Large intestine (tissue), 3 donors: ENCODE measurements at regions not wholly inside any gene's neighbourhood (a gene's known extent, or its start where the extent isn't known, plus 50 kb on each side); places are given as distances from the start of the nearest gene placed in this dataset.
"Not testable (repeated sequence)": the region's sequence is repeated elsewhere in the genome, so short reads cannot be mapped to it uniquely, and the experiment has no call there.

Experiments
- DNase-seq, 2 donors: peaks; one replicate each; pipeline versions ENCODE4 v3.0.0 to v3.0.0-alpha.2; 2013
- H3K27ac ChIP-seq: one replicate; pipeline ENCODE4 v1.5.1; 2013; ENCODE audit warnings: low read length
- H3K27me3 ChIP-seq: 2 replicates; pipeline ENCODE4 v1.6.1; 2013; ENCODE audit warnings: low read length; ENCODE audit not compliant: control insufficient read depth, insufficient read depth
- H3K36me3 ChIP-seq: 2 replicates; pipeline ENCODE4 v1.6.1; 2013; ENCODE audit warnings: low read length; ENCODE audit not compliant: control insufficient read depth, insufficient read depth
- H3K4me1 ChIP-seq: one replicate; pipeline ENCODE4 v1.6.1; 2013; ENCODE audit warnings: low read length; ENCODE audit not compliant: control insufficient read depth, insufficient read depth
- H3K4me3 ChIP-seq: one replicate; pipeline ENCODE4 v1.5.1; 2013; ENCODE audit warnings: low read length
- H3K9me3 ChIP-seq: one replicate; pipeline ENCODE4 v1.6.1; 2013; ENCODE audit warnings: mild to moderate bottlenecking, low read depth, low read length, moderate library complexity; ENCODE audit not compliant: control insufficient read depth
- WGBS: methylation state at CpG from one replicate; pipeline ENCODE4 v1.1.5; 2013; ENCODE audit warnings: low lambda C conversion rate; ENCODE audit not compliant: insufficient coverage; 5-methylcytosine and 5-hydroxymethylcytosine counted together

GRCh38 chr5:3101561-3101960 is 350.1 kb upstream of the IRX2 start:
- H3K4me3 ChIP-seq = no peak overlapping the region
- no peaks in the 10 kb centered on the region for H3K4me1 ChIP-seq
- peaks cover 55% of the 10 kb centered on the region for H3K27me3 ChIP-seq
- no peaks in the 10 kb centered on the region for H3K9me3 ChIP-seq
- H3K27ac ChIP-seq = no peak overlapping the region
- no peaks in the 10 kb centered on the region for H3K36me3 ChIP-seq
- no CpG with 5 or more reads among the region's 6 CpGs for WGBS
- no peak for DNase-seq

- no peaks in the 10 kb centered on the region for H3K4me1 ChIP-seq
- no peaks in the 10 kb centered on the region for H3K9me3 ChIP-seq
- H3K4me3 ChIP-seq = no peak overlapping the region
- H3K36me3 ChIP-seq = no peaks in the 10 kb centered on the region
- no peak for DNase-seq
- H3K27ac ChIP-seq = no peak overlapping the region
- WGBS = no CpG with 5 or more reads among the region's 14 CpGs
- H3K27me3 ChIP-seq = peaks cover 53% of the 10 kb centered on the region
These were observed 349.6 kb upstream of the IRX2 start for GRCh38 chr5:3100921-3101551.

- no peaks in the 10 kb centered on the region for H3K4me1 ChIP-seq
- H3K36me3 ChIP-seq = no peaks in the 10 kb centered on the region
- peaks cover 45% of the 10 kb centered on the region for H3K27me3 ChIP-seq
- H3K9me3 ChIP-seq = no peaks in the 10 kb centered on the region
- no peak overlapping the region for H3K4me3 ChIP-seq
- DNase-seq = no peak
- no peak overlapping the region for H3K27ac ChIP-seq
- no CpG with 5 or more reads among the region's 6 CpGs for WGBS
These were observed 348.5 kb upstream of the IRX2 start for GRCh38 chr5:3099954-3100353.

GRCh38 chr5:3099526-3099925 is 348.0 kb upstream of the IRX2 start:
- no peak overlapping the region for H3K4me3 ChIP-seq
- H3K4me1 ChIP-seq = no peaks in the 10 kb centered on the region
- no peak for DNase-seq
- no peaks in the 10 kb centered on the region for H3K36me3 ChIP-seq
- no CpG with 5 or more reads among the region's 14 CpGs for WGBS
- no peaks in the 10 kb centered on the region for H3K9me3 ChIP-seq
- H3K27ac ChIP-seq = no peak overlapping the region
- H3K27me3 ChIP-seq = peaks cover 41% of the 10 kb centered on the region

GRCh38 chr5:3098821-3099220 is 347.3 kb upstream of the IRX2 start:
- Histone ChIP-seq H3K4me3 (no peak overlapping the region), H3K27ac (no peak overlapping the region)
- WGBS = 66% methylated on average over 4 of the region's 4 CpGs

GRCh38 chr5:3092664-3093063 is 341.2 kb upstream of the IRX2 start:
- Histone ChIP-seq H3K36me3 (no peaks in the 10 kb centered on the region), H3K27ac (no peak overlapping the region), H3K4me1 (no peaks in the 10 kb centered on the region), H3K27me3 (no peaks in the 10 kb centered on the region), H3K4me3 (no peak overlapping the region), H3K9me3 (no peaks in the 10 kb centered on the region)
- no peak for DNase-seq
- no CpG with 5 or more reads among the region's 13 CpGs for WGBS

More at GRCh38 chr5:3098821-3099220, 347.3 kb upstream of the IRX2 start:
- DNase-seq = no peak
- no peaks in the 10 kb centered on the region for H3K4me1 ChIP-seq
- no peaks in the 10 kb centered on the region for H3K9me3 ChIP-seq
- peaks cover 34% of the 10 kb centered on the region for H3K27me3 ChIP-seq
- no peaks in the 10 kb centered on the region for H3K36me3 ChIP-seq

GRCh38 chr5:3092211-3092610 is 340.7 kb upstream of the IRX2 start:
- H3K4me1 ChIP-seq = no peaks in the 10 kb centered on the region
- WGBS = no CpG with 5 or more reads among the region's 7 CpGs
- H3K27me3 ChIP-seq = no peaks in the 10 kb centered on the region
- DNase-seq = no peak
- no peak overlapping the region for H3K27ac ChIP-seq
- no peaks in the 10 kb centered on the region for H3K9me3 ChIP-seq
- H3K36me3 ChIP-seq = no peaks in the 10 kb centered on the region
- no peak overlapping the region for H3K4me3 ChIP-seq

- H3K27me3 ChIP-seq = no peaks in the 10 kb centered on the region
- WGBS = 81% methylated on average over 5 of the region's 11 CpGs
- H3K4me1 ChIP-seq = no peaks in the 10 kb centered on the region
- no peak overlapping the region for H3K27ac ChIP-seq
- H3K9me3 ChIP-seq = no peaks in the 10 kb centered on the region
- H3K36me3 ChIP-seq = no peaks in the 10 kb centered on the region
- no peak for DNase-seq
- H3K4me3 ChIP-seq = no peak overlapping the region
These were observed 339.7 kb upstream of the IRX2 start for GRCh38 chr5:3091040-3091774.

- H3K4me3 ChIP-seq, H3K27ac ChIP-seq, H3K36me3 ChIP-seq, DNase-seq, H3K27me3 ChIP-seq, H3K9me3 ChIP-seq, H3K4me1 ChIP-seq: not testable (repeated sequence)
- WGBS = 100% methylated on average over 1 of the region's 6 CpGs
These were observed 338.8 kb upstream of the IRX2 start for GRCh38 chr5:3090305-3090704.

GRCh38 chr5:3080366-3080765 is 328.9 kb upstream of the IRX2 start:
- Histone ChIP-seq H3K27ac (no peak overlapping the region), H3K4me3 (no peak overlapping the region), H3K36me3 (no peaks in the 10 kb centered on the region), H3K9me3 (peaks cover 9% of the 10 kb centered on the region), H3K27me3 (no peaks in the 10 kb centered on the region), H3K4me1 (no peaks in the 10 kb centered on the region)
- no CpG with 5 or more reads among the region's 9 CpGs for WGBS
- no peak for DNase-seq

- Histone ChIP-seq H3K27ac (no peak overlapping the region), H3K36me3 (no peaks in the 10 kb centered on the region)
- 70% methylated on average over 2 of the region's 10 CpGs for WGBS
These were observed 326.2 kb upstream of the IRX2 start for GRCh38 chr5:3077684-3078083.

More at GRCh38 chr5:3077684-3078083, 326.2 kb upstream of the IRX2 start:
- Histone ChIP-seq H3K9me3 (peaks cover 9% of the 10 kb centered on the region), H3K4me3 (no peak overlapping the region), H3K4me1 (no peaks in the 10 kb centered on the region), H3K27me3 (no peaks in the 10 kb centered on the region)
- no peak for DNase-seq
